Liver (tissue), 3 donors: ENCODE measurements at regions not wholly inside any gene's neighbourhood (a gene's known extent, or its start where the extent isn't known, plus 50 kb on each side); places are given as distances from the start of the nearest gene placed in this dataset.

Experiments used
- CTCF ChIP-seq: fragments of 150-350 bp; IDR thresholded peaks from 2 replicates; pipeline ENCODE4 v1.5.1; 2017; ENCODE audit warnings: improper control_type of control experiment, low read depth, low read length; ENCODE audit not compliant: missing input control
- FOXA2 ChIP-seq: IDR thresholded peaks from 2 replicates; pipeline ENCODE4 v1.6.1; 2016; ENCODE audit warnings: antibody characterized with exemption
- HNF4A ChIP-seq, 2 donors: conservative IDR thresholded peaks; 2 replicates each; pipeline ENCODE4 v1.6.1; 2016; ENCODE audit warnings: antibody characterized with exemption in 2 of 2, mild to moderate bottlenecking in 2 of 2
- YY1 ChIP-seq: IDR thresholded peaks from 2 replicates; pipeline ENCODE4 v1.6.1; 2016; ENCODE audit warnings: antibody characterized with exemption, mild to moderate bottlenecking
- TF ChIP-seq, protein P1 (sequence below): IDR thresholded peaks from 2 replicates; pipeline ENCODE4 v1.6.1; 2016; ENCODE audit warnings: antibody characterized with exemption
- donor health status: healthy.
- donor health status: healthy.

GRCh38 chr12:125579916-125580315 lies 514.7 kb downstream of the AACS start:
- TF ChIP-seq FOXA2 (no peak), CTCF (no peak), HNF4A (conservative IDR thresholded peaks at IDR 0.05) (no peak), YY1 (no peak)
- TF ChIP-seq, protein P1, sequence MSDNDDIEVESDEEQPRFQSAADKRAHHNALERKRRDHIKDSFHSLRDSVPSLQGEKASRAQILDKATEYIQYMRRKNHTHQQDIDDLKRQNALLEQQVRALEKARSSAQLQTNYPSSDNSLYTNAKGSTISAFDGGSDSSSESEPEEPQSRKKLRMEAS = no peak
